RWPE2 (cell line): ENCODE measurements at regions not wholly inside any gene's neighbourhood (a gene's known extent, or its start where the extent isn't known, plus 50 kb on each side); places are given as distances from the start of the nearest gene placed in this dataset.

Source experiments
- ATAC-seq: fragments of 200-7000 bp; cut with Tn5 transposase; 3 replicates; pipeline ENCODE4 v1.9.1; 2021; ENCODE audit warnings: low read depth
- DNase-seq: peaks from one replicate; pipeline ENCODE4 v3.0.0-alpha.2; 2020; ENCODE audit warnings: low spot score
- H3K27ac ChIP-seq: fragments of 450-650 bp; 2 replicates; pipeline ENCODE4 v1.5.1; 2017; ENCODE audit warnings: mild to moderate bottlenecking; ENCODE audit not compliant: poor library complexity, severe bottlenecking
- H3K27me3 ChIP-seq: fragments of 250-450 bp; sonication (Bioruptor Pico); 2 replicates; pipeline ENCODE4 v1.5.1; 2021; ENCODE audit warnings: mild to moderate bottlenecking, moderate library complexity; ENCODE audit not compliant: insufficient read depth, poor library complexity, severe bottlenecking
- H3K36me3 ChIP-seq: fragments of 250-450 bp; sonication (Bioruptor Pico); 2 replicates; pipeline ENCODE4 v1.5.1; 2020; ENCODE audit warnings: low read depth, mild to moderate bottlenecking, moderate library complexity
- H3K4me1 ChIP-seq: fragments of 250-450 bp; sonication (Bioruptor Pico); 2 replicates; pipeline ENCODE4 v1.5.1; 2021; ENCODE audit warnings: mild to moderate bottlenecking, moderate library complexity; ENCODE audit not compliant: insufficient read depth, poor library complexity, severe bottlenecking
- H3K4me3 ChIP-seq: fragments of 250-450 bp; sonication (Bioruptor Pico); 2 replicates; pipeline ENCODE4 v1.5.1; 2021; ENCODE audit warnings: mild to moderate bottlenecking, moderate library complexity; ENCODE audit not compliant: severe bottlenecking
- H3K9me3 ChIP-seq: fragments of 250-450 bp; sonication (Bioruptor Pico); 2 replicates; pipeline ENCODE4 v1.5.1; 2021; ENCODE audit warnings: mild to moderate bottlenecking, moderate library complexity; ENCODE audit not compliant: severe bottlenecking
- TF ChIP-seq, protein P1 (sequence below): fragments of 450-650 bp; IDR thresholded peaks from one replicate; pipeline ENCODE4 v1.5.1; 2017; ENCODE audit warnings: mild to moderate bottlenecking, moderate library complexity; ENCODE audit not compliant: poor library complexity, severe bottlenecking

DNA sequence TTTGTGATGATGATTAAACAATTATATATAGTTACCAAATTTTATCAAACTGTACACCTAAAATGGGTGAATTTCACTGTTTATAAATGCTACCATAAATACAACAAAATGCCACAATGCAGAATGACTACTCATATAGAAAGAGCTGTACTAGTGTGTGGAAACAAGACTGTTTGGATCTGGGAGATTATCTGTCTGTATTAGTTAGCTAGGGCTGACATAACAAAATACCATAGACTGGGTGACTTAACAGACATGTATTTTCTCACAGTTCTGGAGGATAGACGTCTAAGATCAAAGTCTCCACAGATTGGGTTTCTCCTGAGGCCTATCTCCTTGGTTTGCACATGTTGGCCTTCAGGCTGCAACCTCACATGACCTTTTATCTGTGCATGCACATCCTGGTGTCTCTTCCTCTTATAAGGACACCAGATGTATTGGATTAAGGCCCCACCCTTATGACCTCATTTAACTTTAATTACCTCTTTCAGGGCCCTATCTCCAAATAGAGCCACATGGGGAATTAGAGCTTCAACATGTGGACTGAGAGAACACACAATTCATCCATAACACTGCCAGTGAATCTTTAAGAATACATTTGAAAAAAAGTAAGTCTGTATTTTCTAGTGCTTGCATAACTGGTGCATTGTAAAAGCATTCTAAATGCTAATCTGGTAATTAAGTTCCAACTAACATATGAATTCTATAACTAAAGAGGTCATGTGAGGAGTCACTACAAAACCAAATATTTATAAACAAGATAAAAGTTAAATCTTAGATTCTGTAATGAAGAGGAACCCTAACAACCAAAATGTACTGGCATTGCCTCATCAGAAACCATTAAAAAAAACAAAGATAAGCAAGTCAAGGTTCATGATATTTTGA, 699.6 kb downstream of the NYAP2 start:
- DNase-seq (no peak), ATAC-seq (no peak)
- H3K27ac ChIP-seq = no peak overlapping the region
- H3K9me3 ChIP-seq = no peaks in the 10 kb centered on the region
- no peaks in the 10 kb centered on the region; the same call in 1 of the 2 replicates for H3K36me3 ChIP-seq
- H3K4me1 ChIP-seq = no peaks in the 10 kb centered on the region
- no peaks in the 10 kb centered on the region for H3K27me3 ChIP-seq
- no peak overlapping the region for H3K4me3 ChIP-seq
- TF ChIP-seq, protein P1, sequence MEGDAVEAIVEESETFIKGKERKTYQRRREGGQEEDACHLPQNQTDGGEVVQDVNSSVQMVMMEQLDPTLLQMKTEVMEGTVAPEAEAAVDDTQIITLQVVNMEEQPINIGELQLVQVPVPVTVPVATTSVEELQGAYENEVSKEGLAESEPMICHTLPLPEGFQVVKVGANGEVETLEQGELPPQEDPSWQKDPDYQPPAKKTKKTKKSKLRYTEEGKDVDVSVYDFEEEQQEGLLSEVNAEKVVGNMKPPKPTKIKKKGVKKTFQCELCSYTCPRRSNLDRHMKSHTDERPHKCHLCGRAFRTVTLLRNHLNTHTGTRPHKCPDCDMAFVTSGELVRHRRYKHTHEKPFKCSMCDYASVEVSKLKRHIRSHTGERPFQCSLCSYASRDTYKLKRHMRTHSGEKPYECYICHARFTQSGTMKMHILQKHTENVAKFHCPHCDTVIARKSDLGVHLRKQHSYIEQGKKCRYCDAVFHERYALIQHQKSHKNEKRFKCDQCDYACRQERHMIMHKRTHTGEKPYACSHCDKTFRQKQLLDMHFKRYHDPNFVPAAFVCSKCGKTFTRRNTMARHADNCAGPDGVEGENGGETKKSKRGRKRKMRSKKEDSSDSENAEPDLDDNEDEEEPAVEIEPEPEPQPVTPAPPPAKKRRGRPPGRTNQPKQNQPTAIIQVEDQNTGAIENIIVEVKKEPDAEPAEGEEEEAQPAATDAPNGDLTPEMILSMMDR = no peak

- Histone ChIP-seq H3K36me3 (no peaks in the 10 kb centered on the region; the same call in 1 of the 2 replicates), H3K27me3 (no peaks in the 10 kb centered on the region), H3K4me1 (no peaks in the 10 kb centered on the region), H3K4me3 (no peak overlapping the region), H3K9me3 (no peaks in the 10 kb centered on the region), H3K27ac (no peak overlapping the region)
- DNase-seq = no peak
- ATAC-seq = no peak
- TF ChIP-seq, protein P1 = no peak
These were observed 695.5 kb downstream of the NYAP2 start for GRCh38 chr2:226095058-226095457.

- H3K27ac ChIP-seq = no peak overlapping the region
- H3K9me3 ChIP-seq = no peaks in the 10 kb centered on the region
- peaks cover 4% of the 10 kb centered on the region for H3K4me1 ChIP-seq
- H3K36me3 ChIP-seq = 0 out of 2 replicates have a peak, but pooled peaks cover 3% of the 10 kb centered on the region
- TF ChIP-seq, protein P1 = no peak
- H3K4me3 ChIP-seq = no peak overlapping the region
- DNase-seq = no peak
- no peak for ATAC-seq
- H3K27me3 ChIP-seq = no peaks in the 10 kb centered on the region
These were observed 693.9 kb downstream of the NYAP2 start for GRCh38 chr2:226093364-226093763.

GRCh38 chr2:226088366-226088674, 688.8 kb downstream of the NYAP2 start:
- TF ChIP-seq, protein P1 = no peak
- H3K4me3 ChIP-seq = no peak overlapping the region
- H3K27me3 ChIP-seq = no peaks in the 10 kb centered on the region
- H3K27ac ChIP-seq = no peak overlapping the region
- H3K4me1 ChIP-seq = peaks cover 4% of the 10 kb centered on the region
- 0 out of 2 replicates have a peak, but pooled peaks cover 3% of the 10 kb centered on the region for H3K36me3 ChIP-seq
- no peak for DNase-seq
- ATAC-seq = no peak
- H3K9me3 ChIP-seq = no peaks in the 10 kb centered on the region
